GM12878 (cell line): ENCODE measurements at regions not wholly inside any gene's neighbourhood (a gene's known extent, or its start where the extent isn't known, plus 50 kb on each side); places are given as distances from the start of the nearest gene placed in this dataset.

ENCODE experiments used
- ATAC-seq: fragments of 200-7000 bp; cut with Tn5 transposase; 3 replicates; pipeline ENCODE4 v1.9.1; 2020; ENCODE audit warnings: mild to moderate bottlenecking, moderate library complexity
- BruUV-seq: library from RNA; stranded (reverse); fragments of 400-500 nt; replicated peaks from 2 replicates; lab custom pipeline; 2021; lab: Mats Ljungman, UMichigan
- CTCF ChIA-PET: fragments of 300-600 bp; sonication (Branson Sonifier 250); formaldehyde crosslinking; extraction: SDS; loops from one replicate; lab custom pipeline; 2021; ENCODE audit warnings: inconsistent platforms; lab: Yijun Ruan, JAX
- POLR2A ChIA-PET: fragments of 350-600 bp; formaldehyde crosslinking; extraction: SDS; loops from one replicate; lab custom pipeline; 2021; ENCODE audit warnings: inconsistent platforms; lab: Charles Lee
- RAD21 ChIA-PET: fragments of 300-600 bp; sonication (Branson Sonifier 250); formaldehyde crosslinking; loops from one replicate; lab custom pipeline; 2023; ENCODE audit warnings: antibody characterized with exemption; ENCODE audit not compliant: unreplicated experiment; lab: Charles Lee
- SMC1A ChIA-PET: fragments of 300-600 bp; sonication (Branson Sonifier 250); formaldehyde crosslinking; loops from one replicate; lab custom pipeline; 2023; ENCODE audit not compliant: unreplicated experiment, uncharacterized antibody; lab: Charles Lee
- DNase-seq: peaks from one replicate; pipeline ENCODE4 v3.0.0-alpha.2; 2011; ENCODE audit warnings: low read depth, low spot score
- FAIRE-seq: peaks from 3 replicates; lab custom pipeline; 2011; peaks lifted over from hg19 to GRCh38; lab: Jason Lieb, UNC
- H2AFZ ChIP-seq: 2 replicates; pipeline ENCODE4 v1.6.0; 2011; ENCODE audit warnings: low read depth, low read length, control low read depth; ENCODE audit not compliant: control insufficient read depth
- H3K27ac ChIP-seq: 2 replicates; pipeline ENCODE4 v1.5.1; 2011; ENCODE audit warnings: control low read depth; ENCODE audit not compliant: control insufficient read depth, insufficient read depth
- H3K27me3 ChIP-seq, 2 experiments: replicated peaks in 1 of 2; 2 replicates each; pipeline versions ENCODE4 v1.6.0 to v1.6.1; 2011; ENCODE audit warnings: low read length in 1 of 2; ENCODE audit not compliant: control insufficient read depth in 2 of 2, insufficient read depth in 2 of 2
- H3K36me3 ChIP-seq, 2 experiments: 2 replicates each; pipeline ENCODE4 v1.5.1; 2011; ENCODE audit warnings: low read length in 1 of 2; ENCODE audit not compliant: control insufficient read depth in 2 of 2, insufficient read depth in 2 of 2
- H3K4me1 ChIP-seq: 2 replicates; pipeline ENCODE4 v1.6.1; 2011; ENCODE audit warnings: mild to moderate bottlenecking, low read length, moderate library complexity, mixed read lengths; ENCODE audit not compliant: control insufficient read depth, insufficient read depth
- H3K4me2 ChIP-seq: 2 replicates; pipeline ENCODE4 v1.6.0; 2011; ENCODE audit warnings: control low read depth; ENCODE audit not compliant: control insufficient read depth, insufficient read depth
- H3K4me3 ChIP-seq: fragments of 200-600 bp; sonication (generic); 2 replicates; pipeline ENCODE4 v1.5.1; 2016
- H3K79me2 ChIP-seq: 2 replicates; pipeline ENCODE4 v1.6.0; 2011; ENCODE audit warnings: low read length; ENCODE audit not compliant: control insufficient read depth, insufficient read depth
- H3K9ac ChIP-seq: 2 replicates; pipeline ENCODE4 v1.8.0; 2011; ENCODE audit warnings: low read length, control low read depth, mixed read lengths; ENCODE audit not compliant: control insufficient read depth, insufficient read depth
- H3K9me3 ChIP-seq: replicated peaks from 3 replicates; pipeline ENCODE4 v1.5.1; 2011; ENCODE audit warnings: mild to moderate bottlenecking, low read length; ENCODE audit not compliant: control insufficient read depth, insufficient read depth
- H4K20me1 ChIP-seq: 2 replicates; pipeline ENCODE4 v1.6.0; 2011; ENCODE audit not compliant: control insufficient read depth, insufficient read depth
- CEBPZ ChIP-seq: fragments of 150-350 bp; IDR thresholded peaks from 2 replicates; pipeline ENCODE4 v1.6.1; 2016; ENCODE audit warnings: low read depth, low read length
- CHD4 ChIP-seq: fragments of 200-600 bp; sonication (generic); IDR thresholded peaks from 2 replicates; pipeline ENCODE4 v1.6.1; 2016; ENCODE audit warnings: mild to moderate bottlenecking
- ELK1 ChIP-seq: IDR thresholded peaks from 2 replicates; pipeline ENCODE4 v1.6.1; 2012; ENCODE audit warnings: low read depth, low read length, improper control_type of control experiment
- ETV6 ChIP-seq, 2 experiments: fragments of 450-650 bp in 1 of 2; IDR thresholded peaks in 1 of 2; conservative IDR thresholded peaks in 1 of 2; 2 replicates each; pipeline ENCODE4 v1.6.1; 2014; ENCODE audit warnings: antibody characterized with exemption in 1 of 2, borderline replicate concordance in 1 of 2, low read depth in 1 of 2, mild to moderate bottlenecking in 1 of 2, moderate library complexity in 1 of 2
- FOS ChIP-seq: IDR thresholded peaks from 3 replicates; pipeline ENCODE4 v1.6.1; 2011; ENCODE audit warnings: borderline replicate concordance; ENCODE audit not compliant: insufficient read length; ENCODE audit errors: extremely low read depth
- GATAD2B ChIP-seq: fragments of 450-650 bp; conservative IDR thresholded peaks from 2 replicates; pipeline ENCODE4 v1.6.1; 2017; ENCODE audit warnings: low read depth, mild to moderate bottlenecking, moderate library complexity
- HDAC2 ChIP-seq: fragments of 200-600 bp; sonication (generic); IDR thresholded peaks from 2 replicates; pipeline ENCODE4 v1.6.1; 2017
- LARP7 ChIP-seq: fragments of 450-650 bp; IDR thresholded peaks from 2 replicates; pipeline ENCODE4 v1.6.1; 2017; ENCODE audit warnings: mild to moderate bottlenecking
- SMAD5 ChIP-seq: IDR thresholded peaks from 2 replicates; pipeline ENCODE4 v1.6.1; 2016; ENCODE audit warnings: antibody characterized with exemption, low read depth
- SPI1 ChIP-seq: IDR thresholded peaks from 2 replicates; pipeline ENCODE4 v1.6.1; 2011; ENCODE audit warnings: low read depth, mild to moderate bottlenecking, low read length, moderate library complexity, borderline replicate concordance; ENCODE audit not compliant: insufficient read depth
- TCF12 ChIP-seq: IDR thresholded peaks from 2 replicates; pipeline ENCODE4 v1.6.1; 2011; ENCODE audit warnings: low read depth, mild to moderate bottlenecking, low read length
- WGBS: methylation state at CpG from one replicate; pipeline ENCODE4 v1.1.6; 2016; ENCODE audit warnings: low lambda C conversion rate; ENCODE audit not compliant: insufficient replicate concordance, insufficient coverage; ENCODE audit errors: missing lambda C conversion rate; 5-methylcytosine and 5-hydroxymethylcytosine counted together
- in situ Hi-C: fragments of 300-500 bp; cut with MboI; formaldehyde crosslinking; loops from 9 replicates; pipeline ENCODE4 v1.14.3; 2018; ENCODE audit warnings: mixed read lengths
- intact Hi-C: fragments of 100-400 bp; cut with micrococcal nuclease; formaldehyde crosslinking; loops from one replicate; pipeline ENCODE4 v1.14.2; 2022; ENCODE audit not compliant: unreplicated experiment

GRCh38 chr4:155509555-155509954 is 132.8 kb upstream of the MAP9 start:
- DNase-seq (no peak), FAIRE-seq (no peak), ATAC-seq (no peak)
- ChIA-PET RAD21 (interaction anchor here (1.1 kb wide), 1 partner anchor 261 kb away, joined by 3 read pairs; no protein-coding TSS in a partner anchor), POLR2A (no interaction called here), CTCF (interaction anchor here (0.8 to 0.9 kb wide), 2 partner anchors 13 to 868 kb away, joined by 3 read pairs; no protein-coding TSS in a partner anchor), SMC1A (interaction anchor here (0.9 to 2.5 kb wide), 2 partner anchors 11 to 444 kb away, joined by 6 to 11 read pairs; partner anchors contain the start of gene CTSO)
- Histone ChIP-seq H3K27me3 (no peaks in the 10 kb centered on the region; a peak in 1 of 4 replicates), H3K4me1 (no peaks in the 10 kb centered on the region), H3K4me3 (no peak overlapping the region), H2AFZ (no peak overlapping the region), H3K36me3 (no peaks in the 10 kb centered on the region), H3K9me3 (no peaks in the 10 kb centered on the region), H3K9ac (no peak overlapping the region), H3K4me2 (no peak overlapping the region), H4K20me1 (no peaks in the 10 kb centered on the region), H3K27ac (no peak overlapping the region), H3K79me2 (no peaks in the 10 kb centered on the region)
- no peak for TF ChIP-seq CEBPZ
- no peak for TF ChIP-seq CHD4
- no peak for TF ChIP-seq SPI1
- TF ChIP-seq LARP7, result no peak
- in situ Hi-C loops, result no loop called here
- intact Hi-C loops, result no loop called here
- BruUV-seq, result no TSS peak

- no peak for ATAC-seq
- DNase-seq, result no peak
- BruUV-seq, result no TSS peak
- POLR2A ChIA-PET, result no interaction called here
- Histone ChIP-seq H3K4me1 (no peaks in the 10 kb centered on the region), H3K79me2 (no peaks in the 10 kb centered on the region), H3K9me3 (no peaks in the 10 kb centered on the region), H3K9ac (no peak overlapping the region), H3K4me2 (no peak overlapping the region), H4K20me1 (no peaks in the 10 kb centered on the region), H3K27ac (no peak overlapping the region), H3K27me3 (no peaks in the 10 kb centered on the region), H2AFZ (no peak overlapping the region), H3K36me3 (no peaks in the 10 kb centered on the region), H3K4me3 (no peak overlapping the region)
- FAIRE-seq, result no peak
- RAD21 ChIA-PET, result no interaction called here
- SMC1A ChIA-PET, result interaction anchor here (0.8 to 2.2 kb wide), 7 partner anchors 8 to 280 kb away, joined by 3 to 7 read pairs (median 4); no protein-coding TSS in a partner anchor
- in situ Hi-C loops (no loop called here), intact Hi-C loops (no loop called here)
- 14% methylated on average over 4 of the region's 4 CpGs for WGBS
- CTCF ChIA-PET, result interaction anchor here (0.7 to 1.6 kb wide), 4 partner anchors 9 to 63 kb away, joined by 3 to 6 read pairs (median 4); no protein-coding TSS in a partner anchor
- TF ChIP-seq LARP7, result no peak
- no peak for TF ChIP-seq ELK1
- TF ChIP-seq HDAC2, result no peak
- no peak for TF ChIP-seq TCF12
- TF ChIP-seq ETV6 (conservative IDR thresholded peaks at IDR 0.05 in 1 of 2, IDR thresholded peaks at IDR 0.05 in 1 of 2; ENCODE audit: borderline replicate concordance in 1 of 2, low read depth in 1 of 2), result no peak
- TF ChIP-seq FOS, result no peak
- TF ChIP-seq SMAD5, result no peak
- TF ChIP-seq GATAD2B, result no peak
Measured at GRCh38 chr4:155506745-155507144, 130.0 kb upstream of the MAP9 start.
